ENCODE measurements at regions not wholly inside any gene's neighbourhood (a gene's known extent, or its start where the extent isn't known, plus 50 kb on each side); places are given as distances from the start of the nearest gene placed in this dataset.

- TF ChIP-seq, protein P1, sequence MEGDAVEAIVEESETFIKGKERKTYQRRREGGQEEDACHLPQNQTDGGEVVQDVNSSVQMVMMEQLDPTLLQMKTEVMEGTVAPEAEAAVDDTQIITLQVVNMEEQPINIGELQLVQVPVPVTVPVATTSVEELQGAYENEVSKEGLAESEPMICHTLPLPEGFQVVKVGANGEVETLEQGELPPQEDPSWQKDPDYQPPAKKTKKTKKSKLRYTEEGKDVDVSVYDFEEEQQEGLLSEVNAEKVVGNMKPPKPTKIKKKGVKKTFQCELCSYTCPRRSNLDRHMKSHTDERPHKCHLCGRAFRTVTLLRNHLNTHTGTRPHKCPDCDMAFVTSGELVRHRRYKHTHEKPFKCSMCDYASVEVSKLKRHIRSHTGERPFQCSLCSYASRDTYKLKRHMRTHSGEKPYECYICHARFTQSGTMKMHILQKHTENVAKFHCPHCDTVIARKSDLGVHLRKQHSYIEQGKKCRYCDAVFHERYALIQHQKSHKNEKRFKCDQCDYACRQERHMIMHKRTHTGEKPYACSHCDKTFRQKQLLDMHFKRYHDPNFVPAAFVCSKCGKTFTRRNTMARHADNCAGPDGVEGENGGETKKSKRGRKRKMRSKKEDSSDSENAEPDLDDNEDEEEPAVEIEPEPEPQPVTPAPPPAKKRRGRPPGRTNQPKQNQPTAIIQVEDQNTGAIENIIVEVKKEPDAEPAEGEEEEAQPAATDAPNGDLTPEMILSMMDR (IDR thresholded peaks at IDR 0.05; ENCODE audit: insufficient read depth, missing control alignments): no peak
- FAIRE-seq (no peak), DNase-seq (ENCODE audit: insufficient read length, low spot score) (no peak)
Measured at GRCh38 chr2:154599189-154599588, 99.3 kb upstream of the KCNJ3 start.

DNA sequence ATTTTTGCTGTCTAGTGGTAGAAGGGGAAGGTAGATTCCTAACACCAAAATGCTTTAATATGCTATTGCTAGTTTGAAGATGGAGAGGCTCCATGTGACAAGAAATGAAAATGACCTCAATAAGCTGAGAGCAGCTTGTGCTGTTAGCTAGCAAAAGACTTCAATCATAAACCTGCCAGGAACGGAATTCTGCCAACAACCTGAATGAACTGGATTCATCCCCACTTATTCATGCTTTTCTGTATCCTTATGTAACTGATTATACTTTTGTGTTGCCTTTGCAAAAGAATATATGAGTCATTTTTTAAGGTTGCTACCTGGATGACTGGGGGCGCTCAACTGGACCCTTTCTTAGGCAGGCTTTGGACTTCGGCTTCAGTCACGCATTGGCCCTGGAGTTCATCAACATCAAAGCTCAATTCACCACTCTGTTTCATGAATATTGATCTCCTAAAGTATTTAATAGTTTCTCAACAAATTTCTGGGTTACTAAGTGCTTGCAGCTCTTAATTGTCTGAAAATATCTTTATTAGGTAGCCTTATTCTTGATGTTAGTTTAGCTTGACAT, 97.5 kb upstream of the KCNJ3 start:
- TF ChIP-seq, protein P1 (IDR thresholded peaks at IDR 0.05; ENCODE audit: insufficient read depth, missing control alignments): no peak
- no peak for FAIRE-seq
- DNase-seq (ENCODE audit: insufficient read length, low spot score): no peak

GRCh38 chr2:154603682-154604081, 94.8 kb upstream of the KCNJ3 start:
- TF ChIP-seq, protein P1 (IDR thresholded peaks at IDR 0.05; ENCODE audit: insufficient read depth, missing control alignments): no peak
- no peak for FAIRE-seq
- DNase-seq (ENCODE audit: insufficient read length, low spot score): no peak

DNA sequence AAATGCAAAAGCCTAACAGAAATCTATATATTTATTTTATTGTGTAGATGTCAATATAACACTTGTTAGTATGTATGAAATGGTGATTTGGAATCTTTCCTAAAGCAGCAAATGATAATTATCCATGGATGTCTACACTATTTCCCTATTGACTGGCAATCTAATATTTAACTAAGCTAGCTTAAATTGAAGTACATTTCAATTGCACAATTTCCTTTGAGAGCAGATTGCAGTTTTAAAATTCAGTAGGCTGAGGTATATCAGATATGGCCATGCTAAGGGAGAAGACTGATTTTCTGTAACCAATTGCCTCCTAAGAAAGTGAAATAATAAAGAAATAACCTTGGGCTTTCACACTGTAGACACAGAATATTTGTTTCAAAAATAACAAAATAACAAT, 90.1 kb upstream of the KCNJ3 start:
- FAIRE-seq (no peak), DNase-seq (ENCODE audit: insufficient read length, low spot score) (no peak)
- TF ChIP-seq, protein P1 (IDR thresholded peaks at IDR 0.05; ENCODE audit: insufficient read depth, missing control alignments): no peak

GRCh38 chr2:154614906-154615305, 83.6 kb upstream of the KCNJ3 start:
- DNase-seq (ENCODE audit: insufficient read length, low spot score) (no peak), FAIRE-seq (no peak)
- TF ChIP-seq, protein P1 (IDR thresholded peaks at IDR 0.05; ENCODE audit: insufficient read depth, missing control alignments): no peak

DNA sequence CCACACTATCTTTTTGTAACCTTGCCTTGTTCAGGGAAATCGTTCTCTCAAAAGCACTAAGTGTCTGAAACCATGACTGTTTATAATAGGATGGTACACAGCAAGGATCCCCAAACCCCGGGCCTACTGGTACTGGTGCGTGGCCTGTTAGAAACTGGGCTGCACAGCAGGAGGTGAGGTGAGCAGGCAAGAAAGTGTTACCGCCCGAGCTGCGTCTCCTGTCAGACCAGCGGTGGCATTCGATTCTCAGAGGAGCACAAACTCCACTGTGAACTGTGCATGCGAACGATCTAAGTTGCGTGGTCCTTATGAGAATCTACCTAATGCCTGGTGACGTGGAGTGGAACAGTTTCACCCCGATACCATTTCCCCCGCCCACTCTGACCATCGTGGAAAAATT, 81.8 kb upstream of the KCNJ3 start:
- FAIRE-seq: no peak
- TF ChIP-seq, protein P1 (IDR thresholded peaks at IDR 0.05; ENCODE audit: insufficient read depth, missing control alignments): no peak
- no peak for DNase-seq (ENCODE audit: insufficient read length, low spot score)

DNA sequence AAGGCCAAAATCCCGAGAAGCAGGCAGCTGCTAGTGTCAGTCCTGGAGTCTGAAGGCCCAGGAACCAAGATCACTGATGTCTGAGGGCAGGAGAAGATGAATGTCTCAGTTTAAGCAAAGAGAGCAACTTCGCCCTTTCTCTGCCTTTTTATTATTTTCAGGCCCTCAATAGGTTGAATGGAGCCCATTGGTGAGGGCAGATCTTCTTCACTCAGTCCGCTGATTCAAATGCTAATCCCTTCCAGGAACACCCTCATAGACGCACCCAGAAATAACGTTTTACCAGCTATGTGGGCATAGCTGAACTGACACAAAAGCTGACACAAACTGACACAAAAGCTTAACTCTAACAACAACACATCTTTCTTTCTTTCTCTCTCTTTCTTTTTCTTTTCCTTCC, 78.0 kb upstream of the KCNJ3 start:
- DNase-seq (ENCODE audit: insufficient read length, low spot score) (no peak), FAIRE-seq (no peak)
- TF ChIP-seq, protein P1 (IDR thresholded peaks at IDR 0.05; ENCODE audit: insufficient read depth, missing control alignments): no peak
